HG03442 (cell line): ENCODE measurements at regions not wholly inside any gene's neighbourhood (a gene's known extent, or its start where the extent isn't known, plus 50 kb on each side); places are given as distances from the start of the nearest gene placed in this dataset.

Experiments used
- ATAC-seq: cut with Tn5 transposase; IDR thresholded peaks from one replicate; pipeline ENCODE4 v1.9.1; 2021; ENCODE audit warnings: mild to moderate bottlenecking, moderate library complexity; ENCODE audit not compliant: unreplicated experiment

- ATAC-seq: no peak
Observed at GRCh38 chrX:39645178-39645895, 452.4 kb downstream of the BCOR start.

- ATAC-seq: no peak
Observed at GRCh38 chrX:39648548-39649254, 449.1 kb downstream of the BCOR start.

GRCh38 chrX:39650768-39651347, 446.9 kb downstream of the BCOR start:
- no peak for ATAC-seq

- no peak for ATAC-seq
Observed at GRCh38 chrX:39652336-39652735, 445.4 kb downstream of the BCOR start.

GRCh38 chrX:39653691-39654090, 444.1 kb downstream of the BCOR start:
- no peak for ATAC-seq

GRCh38 chrX:39654183-39654925, 443.4 kb downstream of the BCOR start:
- ATAC-seq: no peak

GRCh38 chrX:39654952-39655351, 442.8 kb downstream of the BCOR start:
- ATAC-seq: no peak

- no peak for ATAC-seq
Observed at GRCh38 chrX:39661116-39661907, 436.4 kb downstream of the BCOR start.

- ATAC-seq: no peak
Observed at GRCh38 chrX:39665830-39666518, 431.8 kb downstream of the BCOR start.

GRCh38 chrX:39667191-39667590, 430.6 kb downstream of the BCOR start:
- no peak for ATAC-seq

GRCh38 chrX:39667736-39668482, 429.8 kb downstream of the BCOR start:
- no peak for ATAC-seq

GRCh38 chrX:39669668-39670067, 428.1 kb downstream of the BCOR start:
- no peak for ATAC-seq

- no peak for ATAC-seq
Observed at GRCh38 chrX:39670281-39670680, 427.5 kb downstream of the BCOR start.

GRCh38 chrX:39672405-39672804, 425.4 kb downstream of the BCOR start:
- no peak for ATAC-seq

GRCh38 chrX:39674490-39675161, 423.1 kb downstream of the BCOR start:
- no peak for ATAC-seq

GRCh38 chrX:39675162-39675553, 422.6 kb downstream of the BCOR start:
- ATAC-seq: no peak

- no peak for ATAC-seq
Observed at GRCh38 chrX:39675619-39676018, 422.1 kb downstream of the BCOR start.

GRCh38 chrX:39676434-39676833, 421.3 kb downstream of the BCOR start:
- no peak for ATAC-seq

- no peak for ATAC-seq
Observed at GRCh38 chrX:39677585-39677977, 420.2 kb downstream of the BCOR start.
